ENCODE measurements at regions not wholly inside any gene's neighbourhood (a gene's known extent, or its start where the extent isn't known, plus 50 kb on each side); places are given as distances from the start of the nearest gene placed in this dataset.

DNA sequence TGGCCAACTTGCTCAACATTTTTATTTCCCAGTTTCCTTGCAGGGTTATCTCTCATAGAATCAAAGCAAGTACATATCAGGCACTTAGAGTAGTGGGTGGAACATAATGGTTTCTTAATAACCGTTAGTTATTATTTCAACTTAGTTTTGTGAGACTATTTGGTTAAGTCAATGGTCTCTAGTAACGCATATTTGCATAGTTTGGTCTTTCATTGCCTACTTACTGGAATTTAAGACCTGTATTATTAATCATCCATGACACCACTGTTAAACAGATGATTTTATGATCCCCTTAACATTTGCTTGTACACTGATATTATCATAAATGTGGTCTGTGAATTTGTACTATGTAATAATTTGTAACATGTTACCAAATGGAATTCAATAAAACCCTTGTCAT, 70.9 kb upstream of the SMIM31 start:
- TF ChIP-seq, protein P1, sequence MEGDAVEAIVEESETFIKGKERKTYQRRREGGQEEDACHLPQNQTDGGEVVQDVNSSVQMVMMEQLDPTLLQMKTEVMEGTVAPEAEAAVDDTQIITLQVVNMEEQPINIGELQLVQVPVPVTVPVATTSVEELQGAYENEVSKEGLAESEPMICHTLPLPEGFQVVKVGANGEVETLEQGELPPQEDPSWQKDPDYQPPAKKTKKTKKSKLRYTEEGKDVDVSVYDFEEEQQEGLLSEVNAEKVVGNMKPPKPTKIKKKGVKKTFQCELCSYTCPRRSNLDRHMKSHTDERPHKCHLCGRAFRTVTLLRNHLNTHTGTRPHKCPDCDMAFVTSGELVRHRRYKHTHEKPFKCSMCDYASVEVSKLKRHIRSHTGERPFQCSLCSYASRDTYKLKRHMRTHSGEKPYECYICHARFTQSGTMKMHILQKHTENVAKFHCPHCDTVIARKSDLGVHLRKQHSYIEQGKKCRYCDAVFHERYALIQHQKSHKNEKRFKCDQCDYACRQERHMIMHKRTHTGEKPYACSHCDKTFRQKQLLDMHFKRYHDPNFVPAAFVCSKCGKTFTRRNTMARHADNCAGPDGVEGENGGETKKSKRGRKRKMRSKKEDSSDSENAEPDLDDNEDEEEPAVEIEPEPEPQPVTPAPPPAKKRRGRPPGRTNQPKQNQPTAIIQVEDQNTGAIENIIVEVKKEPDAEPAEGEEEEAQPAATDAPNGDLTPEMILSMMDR (IDR thresholded peaks at IDR 0.05), result no peak
- TF ChIP-seq POLR2A (IDR thresholded peaks at IDR 0.05), result no peak
